Activated naive CD4-positive, alpha-beta T cell (primary cell): ENCODE measurements at regions not wholly inside any gene's neighbourhood (a gene's known extent, or its start where the extent isn't known, plus 50 kb on each side); places are given as distances from the start of the nearest gene placed in this dataset.

Source experiments
- DNase-seq, 4 experiments: peaks; one replicate each; lab custom pipeline; 2025; lab: John Stamatoyannopoulos, UW

GRCh38 chr18:44590956-44591670 lies 89.6 kb upstream of the SETBP1 start:
- DNase-seq, result no peak

- no peak for DNase-seq
Observed at GRCh38 chr18:44592639-44593038, 88.0 kb upstream of the SETBP1 start.

GRCh38 chr18:44594799-44595467 lies 85.8 kb upstream of the SETBP1 start:
- DNase-seq, result no peak

- DNase-seq, result no peak
Observed at GRCh38 chr18:44597797-44598196, 82.9 kb upstream of the SETBP1 start.

GRCh38 chr18:44598514-44598913 lies 82.2 kb upstream of the SETBP1 start:
- no peak for DNase-seq

- no peak for DNase-seq
Observed at GRCh38 chr18:44599412-44599811, 81.3 kb upstream of the SETBP1 start.

- no peak for DNase-seq
Observed at GRCh38 chr18:44601447-44601846, 79.2 kb upstream of the SETBP1 start.

GRCh38 chr18:44602380-44602779 lies 78.3 kb upstream of the SETBP1 start:
- DNase-seq, result no peak

- DNase-seq, result no peak
Observed at GRCh38 chr18:44602845-44603244, 77.8 kb upstream of the SETBP1 start.

- no peak for DNase-seq
Observed at GRCh38 chr18:44609181-44609941, 71.3 kb upstream of the SETBP1 start.

- DNase-seq, result no peak
Observed at GRCh38 chr18:44620812-44621211, 59.9 kb upstream of the SETBP1 start.

GRCh38 chr18:44624052-44624451 lies 56.6 kb upstream of the SETBP1 start:
- no peak for DNase-seq

GRCh38 chr18:44625386-44625785 lies 55.3 kb upstream of the SETBP1 start:
- no peak for DNase-seq

GRCh38 chr18:44626236-44626635 lies 54.5 kb upstream of the SETBP1 start:
- no peak for DNase-seq

GRCh38 chr18:44626807-44627206 lies 53.9 kb upstream of the SETBP1 start:
- no peak for DNase-seq

GRCh38 chr18:44627280-44627679 lies 53.4 kb upstream of the SETBP1 start:
- DNase-seq, result no peak

GRCh38 chr18:44629406-44629805 lies 51.3 kb upstream of the SETBP1 start:
- DNase-seq, result no peak

GRCh38 chr18:44630118-44630517 lies 50.6 kb upstream of the SETBP1 start:
- no peak for DNase-seq
